Spinal cord (tissue), 9 donors: ENCODE measurements at regions not wholly inside any gene's neighbourhood (a gene's known extent, or its start where the extent isn't known, plus 50 kb on each side); places are given as distances from the start of the nearest gene placed in this dataset.
A peak's percentile ranks its signal among the peaks of the same experiment; 100 is the strongest.

Source experiments
- DNase-seq, 6 donors: peaks; one replicate each; pipeline versions ENCODE4 v3.0.0 to v3.0.0-alpha.2; 2013 to 2015; ENCODE audit warnings: low spot score in 6 of 6, low read depth in 4 of 6
- H3K27ac ChIP-seq: one replicate; pipeline ENCODE4 v1.5.1; 2013; ENCODE audit warnings: low read depth, low read length, control low read depth
- H3K27me3 ChIP-seq: one replicate; pipeline ENCODE4 v1.6.1; 2013; ENCODE audit warnings: low read length; ENCODE audit not compliant: control insufficient read depth, insufficient read depth
- H3K36me3 ChIP-seq: one replicate; pipeline ENCODE4 v1.6.1; 2013; ENCODE audit warnings: low read length; ENCODE audit not compliant: control insufficient read depth, insufficient read depth
- H3K4me1 ChIP-seq: one replicate; pipeline ENCODE4 v1.6.1; 2013; ENCODE audit warnings: low read length; ENCODE audit not compliant: control insufficient read depth, insufficient read depth
- H3K4me3 ChIP-seq: one replicate; pipeline ENCODE4 v1.5.1; 2013; ENCODE audit warnings: low read depth, low read length, control low read depth
- H3K9me3 ChIP-seq: one replicate; pipeline ENCODE4 v1.6.1; 2013; ENCODE audit warnings: low read length; ENCODE audit not compliant: control insufficient read depth, insufficient read depth
- WGBS: methylation state at CpG from one replicate; pipeline ENCODE4 v1.1.5; 2013; ENCODE audit warnings: missing lambda C conversion rate; ENCODE audit not compliant: insufficient coverage; 5-methylcytosine and 5-hydroxymethylcytosine counted together
- donor health status: healthy.

GRCh38 chr10:28408237-28408777 lies 105.4 kb upstream of the MPP7 start:
- H3K27me3 ChIP-seq = no peaks in the 10 kb centered on the region
- H3K4me3 ChIP-seq = no peak overlapping the region
- H3K27ac ChIP-seq = no peak overlapping the region
- peaks cover 1% of the 10 kb centered on the region for H3K9me3 ChIP-seq
- H3K4me1 ChIP-seq = no peaks in the 10 kb centered on the region
- WGBS = 97% methylated on average over 3 of the region's 4 CpGs
- H3K36me3 ChIP-seq = no peaks in the 10 kb centered on the region
- DNase-seq = no peak

GRCh38 chr10:28410420-28411135 lies 107.7 kb upstream of the MPP7 start:
- WGBS = 50% methylated on average over 1 of the region's 4 CpGs
- Histone ChIP-seq H3K27me3 (no peaks in the 10 kb centered on the region), H3K4me1 (no peaks in the 10 kb centered on the region), H3K36me3 (no peaks in the 10 kb centered on the region), H3K27ac (no peak overlapping the region), H3K4me3 (no peak overlapping the region), H3K9me3 (peaks cover 1% of the 10 kb centered on the region)
- DNase-seq = peak in 1 of 6 donors; percentile 10

- H3K9me3 ChIP-seq = peaks cover 1% of the 10 kb centered on the region
- no peaks in the 10 kb centered on the region for H3K36me3 ChIP-seq
- DNase-seq = no peak
- no peaks in the 10 kb centered on the region for H3K27me3 ChIP-seq
- no peak overlapping the region for H3K4me3 ChIP-seq
- WGBS = 87% methylated on average over 3 of the region's 6 CpGs
- H3K27ac ChIP-seq = no peak overlapping the region
- H3K4me1 ChIP-seq = no peaks in the 10 kb centered on the region
Observed at GRCh38 chr10:28411136-28411460, 108.2 kb upstream of the MPP7 start.

GRCh38 chr10:28411648-28412047 lies 108.8 kb upstream of the MPP7 start:
- H3K27me3 ChIP-seq = no peaks in the 10 kb centered on the region
- DNase-seq = no peak
- no peak overlapping the region for H3K27ac ChIP-seq
- 83% methylated on average over 2 of the region's 4 CpGs for WGBS
- H3K9me3 ChIP-seq = peaks cover 1% of the 10 kb centered on the region
- no peaks in the 10 kb centered on the region for H3K36me3 ChIP-seq
- H3K4me3 ChIP-seq = no peak overlapping the region
- no peaks in the 10 kb centered on the region for H3K4me1 ChIP-seq

- no peaks in the 10 kb centered on the region for H3K27me3 ChIP-seq
- no peaks in the 10 kb centered on the region for H3K36me3 ChIP-seq
- no peaks in the 10 kb centered on the region for H3K9me3 ChIP-seq
- H3K27ac ChIP-seq = no peak overlapping the region
- DNase-seq = no peak
- no peak overlapping the region for H3K4me3 ChIP-seq
- no peaks in the 10 kb centered on the region for H3K4me1 ChIP-seq
- WGBS = no CpG with 5 or more reads among the region's 2 CpGs
Observed at GRCh38 chr10:28418069-28418468, 114.8 kb upstream of the WAC start.

GRCh38 chr10:28425422-28425821 lies 107.5 kb upstream of the WAC start:
- Histone ChIP-seq H3K9me3 (no peaks in the 10 kb centered on the region), H3K4me1 (no peaks in the 10 kb centered on the region), H3K36me3 (no peaks in the 10 kb centered on the region), H3K27me3 (no peaks in the 10 kb centered on the region), H3K27ac (no peak overlapping the region), H3K4me3 (no peak overlapping the region)
- DNase-seq = peak in 1 of 6 donors; percentile 24
- no CpG with 5 or more reads among the region's 3 CpGs for whole genome bisulfite sequencing

GRCh38 chr10:28426392-28427159 lies 106.3 kb upstream of the WAC start:
- H3K4me3 ChIP-seq = no peak overlapping the region
- H3K27ac ChIP-seq = no peak overlapping the region
- H3K27me3 ChIP-seq = no peaks in the 10 kb centered on the region
- no peak for DNase-seq
- H3K4me1 ChIP-seq = no peaks in the 10 kb centered on the region
- no peaks in the 10 kb centered on the region for H3K9me3 ChIP-seq
- H3K36me3 ChIP-seq = no peaks in the 10 kb centered on the region

- no peak overlapping the region for H3K4me3 ChIP-seq
- H3K27ac ChIP-seq = no peak overlapping the region
- no peaks in the 10 kb centered on the region for H3K27me3 ChIP-seq
- H3K4me1 ChIP-seq = no peaks in the 10 kb centered on the region
- H3K9me3 ChIP-seq = no peaks in the 10 kb centered on the region
- 100% methylated on average over 1 of the region's 5 CpGs for WGBS
- DNase-seq = no peak
- no peaks in the 10 kb centered on the region for H3K36me3 ChIP-seq
Observed at GRCh38 chr10:28427376-28427775, 105.5 kb upstream of the WAC start.

GRCh38 chr10:28429045-28429444 lies 103.9 kb upstream of the WAC start:
- H3K36me3 ChIP-seq = no peaks in the 10 kb centered on the region
- no peak overlapping the region for H3K27ac ChIP-seq
- no peak for DNase-seq
- H3K27me3 ChIP-seq = no peaks in the 10 kb centered on the region
- no peak overlapping the region for H3K4me3 ChIP-seq
- no peaks in the 10 kb centered on the region for H3K9me3 ChIP-seq
- H3K4me1 ChIP-seq = no peaks in the 10 kb centered on the region
